ENCODE measurements at regions not wholly inside any gene's neighbourhood (a gene's known extent, or its start where the extent isn't known, plus 50 kb on each side); places are given as distances from the start of the nearest gene placed in this dataset.
"Not testable (repeated sequence)": the region's sequence is repeated elsewhere in the genome, so short reads cannot be mapped to it uniquely, and the experiment has no call there.

GRCh38 chr2:106284255-106284654, 90.2 kb upstream of the UXS1 start:
- H3K9ac ChIP-seq (ENCODE audit: low read depth, low read length, poor library complexity, severe bottlenecking) = no peak overlapping the region
- no peaks in the 10 kb centered on the region for H3K79me2 ChIP-seq (ENCODE audit: insufficient read depth, low read length)
- no peaks in the 10 kb centered on the region for H3K27me3 ChIP-seq (ENCODE audit: insufficient read depth, low read length, poor library complexity, severe bottlenecking)
- H4K20me1 ChIP-seq (ENCODE audit: insufficient read depth, low read length, poor library complexity, severe bottlenecking) = no peaks in the 10 kb centered on the region
- no peak overlapping the region for H3K4me2 ChIP-seq (ENCODE audit: low read depth, low read length, poor library complexity, severe bottlenecking)
- no peaks in the 10 kb centered on the region for H3K36me3 ChIP-seq (ENCODE audit: insufficient read depth, low read length)
- H3F3A ChIP-seq (ENCODE audit: low read depth) = no peaks in the 10 kb centered on the region
- no peaks in the 10 kb centered on the region for H3K9me2 ChIP-seq (replicated peaks; ENCODE audit: low read depth, low read length)
- H3K9me3 ChIP-seq (ENCODE audit: insufficient read depth, low read depth, low read length) = no peaks in the 10 kb centered on the region
- TF ChIP-seq CTCF (conservative IDR thresholded peaks at IDR 0.05; ENCODE audit: low read length) (no peak), EZH2phosphoT487 (IDR thresholded peaks at IDR 0.05; ENCODE audit: borderline replicate concordance) (no peak)
- H3K4me3 ChIP-seq (ENCODE audit: low read length, poor library complexity, severe bottlenecking) = no peak overlapping the region
- H2AFZ ChIP-seq (ENCODE audit: low read length) = no peak overlapping the region
- no peaks in the 10 kb centered on the region for H3K4me1 ChIP-seq (ENCODE audit: insufficient read depth, low read length, poor library complexity, severe bottlenecking)

- not testable (repeated sequence) for H3K9me3 ChIP-seq (ENCODE audit: insufficient read depth, low read depth, low read length); H3F3A ChIP-seq (ENCODE audit: low read depth); H3K9me2 ChIP-seq (replicated peaks; ENCODE audit: low read depth, low read length); H3K79me2 ChIP-seq (ENCODE audit: insufficient read depth, low read length); H3K4me3 ChIP-seq (ENCODE audit: low read length, poor library complexity, severe bottlenecking); H2AFZ ChIP-seq (ENCODE audit: low read length); H3K36me3 ChIP-seq (ENCODE audit: insufficient read depth, low read length); H3K9ac ChIP-seq (ENCODE audit: low read depth, low read length, poor library complexity, severe bottlenecking); H3K27me3 ChIP-seq (ENCODE audit: insufficient read depth, low read length, poor library complexity, severe bottlenecking); H3K4me1 ChIP-seq (ENCODE audit: insufficient read depth, low read length, poor library complexity, severe bottlenecking); H3K4me2 ChIP-seq (ENCODE audit: low read depth, low read length, poor library complexity, severe bottlenecking); H4K20me1 ChIP-seq (ENCODE audit: insufficient read depth, low read length, poor library complexity, severe bottlenecking)
Measured at GRCh38 chr2:106283228-106284152, 89.4 kb upstream of the UXS1 start.

- H3F3A ChIP-seq (ENCODE audit: low read depth) = no peaks in the 10 kb centered on the region
- no peaks in the 10 kb centered on the region for H3K27me3 ChIP-seq (ENCODE audit: insufficient read depth, low read length, poor library complexity, severe bottlenecking)
- H3K36me3 ChIP-seq (ENCODE audit: insufficient read depth, low read length) = no peaks in the 10 kb centered on the region
- no peaks in the 10 kb centered on the region for H3K9me3 ChIP-seq (ENCODE audit: insufficient read depth, low read depth, low read length)
- H3K4me3 ChIP-seq (ENCODE audit: low read length, poor library complexity, severe bottlenecking) = no peak overlapping the region
- no peak overlapping the region for H2AFZ ChIP-seq (ENCODE audit: low read length)
- TF ChIP-seq CTCF (conservative IDR thresholded peaks at IDR 0.05; ENCODE audit: low read length) (no peak), EZH2phosphoT487 (IDR thresholded peaks at IDR 0.05; ENCODE audit: borderline replicate concordance) (no peak)
- no peaks in the 10 kb centered on the region for H3K9me2 ChIP-seq (replicated peaks; ENCODE audit: low read depth, low read length)
- H4K20me1 ChIP-seq (ENCODE audit: insufficient read depth, low read length, poor library complexity, severe bottlenecking) = no peaks in the 10 kb centered on the region
- H3K79me2 ChIP-seq (ENCODE audit: insufficient read depth, low read length) = no peaks in the 10 kb centered on the region
- no peak overlapping the region for H3K4me2 ChIP-seq (ENCODE audit: low read depth, low read length, poor library complexity, severe bottlenecking)
- H3K9ac ChIP-seq (ENCODE audit: low read depth, low read length, poor library complexity, severe bottlenecking) = no peak overlapping the region
- H3K4me1 ChIP-seq (ENCODE audit: insufficient read depth, low read length, poor library complexity, severe bottlenecking) = no peaks in the 10 kb centered on the region
Measured at GRCh38 chr2:106282462-106283170, 88.5 kb upstream of the UXS1 start.

- H3K79me2 ChIP-seq (ENCODE audit: insufficient read depth, low read length); H3K9me3 ChIP-seq (ENCODE audit: insufficient read depth, low read depth, low read length); H3K4me2 ChIP-seq (ENCODE audit: low read depth, low read length, poor library complexity, severe bottlenecking); H2AFZ ChIP-seq (ENCODE audit: low read length); H3K9me2 ChIP-seq (replicated peaks; ENCODE audit: low read depth, low read length); H3K36me3 ChIP-seq (ENCODE audit: insufficient read depth, low read length); H3K27me3 ChIP-seq (ENCODE audit: insufficient read depth, low read length, poor library complexity, severe bottlenecking); H3K9ac ChIP-seq (ENCODE audit: low read depth, low read length, poor library complexity, severe bottlenecking); H3K4me3 ChIP-seq (ENCODE audit: low read length, poor library complexity, severe bottlenecking); H3K4me1 ChIP-seq (ENCODE audit: insufficient read depth, low read length, poor library complexity, severe bottlenecking); H4K20me1 ChIP-seq (ENCODE audit: insufficient read depth, low read length, poor library complexity, severe bottlenecking); H3F3A ChIP-seq (ENCODE audit: low read depth): not testable (repeated sequence)
Measured at GRCh38 chr2:106281907-106282430, 87.9 kb upstream of the UXS1 start.
